ENCODE measurements at regions not wholly inside any gene's neighbourhood (a gene's known extent, or its start where the extent isn't known, plus 50 kb on each side); places are given as distances from the start of the nearest gene placed in this dataset.

- TF ChIP-seq TAF1 (IDR thresholded peaks at IDR 0.05; ENCODE audit: borderline replicate concordance, low read depth, low read length) (no peak), POLR2AphosphoS5 (IDR thresholded peaks at IDR 0.05; ENCODE audit: low read depth, low read length) (no peak), POLR2A (IDR thresholded peaks at IDR 0.05; ENCODE audit: low read depth, low read length) (no peak)
Measured at GRCh38 chr2:211084352-211084751, 528.0 kb downstream of the CPS1 start.

All from GM12892 (cell line).